Ishikawa (cell line): ENCODE measurements at regions not wholly inside any gene's neighbourhood (a gene's known extent, or its start where the extent isn't known, plus 50 kb on each side); places are given as distances from the start of the nearest gene placed in this dataset.

ENCODE experiments used
- CEBPB ChIP-seq: IDR thresholded peaks from 2 replicates; pipeline ENCODE4 v1.6.1; 2012
- EGR1 ChIP-seq: IDR thresholded peaks from 2 replicates; pipeline ENCODE4 v1.6.1; 2012
- EP300 ChIP-seq: IDR thresholded peaks from 2 replicates; pipeline ENCODE4 v1.6.1; 2012; ENCODE audit warnings: borderline replicate concordance
- RAD21 ChIP-seq: IDR thresholded peaks from 2 replicates; pipeline ENCODE4 v1.6.1; 2012; ENCODE audit warnings: low read depth
- REST ChIP-seq: IDR thresholded peaks from 2 replicates; pipeline ENCODE4 v1.6.1; 2012; ENCODE audit warnings: low read depth, mild to moderate bottlenecking
- TAF1 ChIP-seq: IDR thresholded peaks from 2 replicates; pipeline ENCODE4 v1.6.1; 2012; ENCODE audit warnings: low read depth, mild to moderate bottlenecking
- YY1 ChIP-seq: IDR thresholded peaks from 2 replicates; pipeline ENCODE4 v1.6.1; 2012; ENCODE audit warnings: low read depth
- ZBTB7A ChIP-seq: IDR thresholded peaks from 2 replicates; pipeline ENCODE4 v1.6.1; 2012; ENCODE audit warnings: low read depth
- TF ChIP-seq, protein P1 (sequence below): IDR thresholded peaks from 2 replicates; pipeline ENCODE4 v1.6.1; 2012
- TF ChIP-seq, protein P2 (sequence below): IDR thresholded peaks from 2 replicates; pipeline ENCODE4 v1.6.1; 2012

DNA sequence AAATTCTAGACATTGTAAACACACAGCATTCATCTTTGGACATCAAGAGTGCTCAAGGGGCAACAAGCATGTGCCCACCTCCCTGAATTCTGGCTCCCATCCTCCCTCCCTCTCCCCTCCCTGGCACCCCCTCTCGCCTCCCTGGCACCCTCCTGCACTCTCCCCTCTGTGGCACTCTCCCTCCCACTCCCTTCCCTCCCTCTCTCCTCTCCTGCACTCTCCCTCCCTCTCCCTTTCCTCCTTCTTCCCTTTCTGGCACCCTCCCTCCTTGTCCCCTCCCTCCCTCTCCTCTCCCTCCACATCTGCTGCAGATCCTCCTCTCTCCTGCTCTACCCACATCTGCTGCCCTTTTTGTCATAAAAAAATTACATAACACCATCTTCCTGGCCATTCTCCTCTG, 113.0 kb upstream of the SLC22A23 start:
- TF ChIP-seq EP300, result no peak
- no peak for TF ChIP-seq REST
- no peak for TF ChIP-seq CEBPB
- no peak for TF ChIP-seq ZBTB7A
- no peak for TF ChIP-seq RAD21
- TF ChIP-seq TAF1, result no peak
- no peak for TF ChIP-seq YY1
- TF ChIP-seq, protein P1, sequence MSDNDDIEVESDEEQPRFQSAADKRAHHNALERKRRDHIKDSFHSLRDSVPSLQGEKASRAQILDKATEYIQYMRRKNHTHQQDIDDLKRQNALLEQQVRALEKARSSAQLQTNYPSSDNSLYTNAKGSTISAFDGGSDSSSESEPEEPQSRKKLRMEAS, result no peak
- TF ChIP-seq, protein P2, sequence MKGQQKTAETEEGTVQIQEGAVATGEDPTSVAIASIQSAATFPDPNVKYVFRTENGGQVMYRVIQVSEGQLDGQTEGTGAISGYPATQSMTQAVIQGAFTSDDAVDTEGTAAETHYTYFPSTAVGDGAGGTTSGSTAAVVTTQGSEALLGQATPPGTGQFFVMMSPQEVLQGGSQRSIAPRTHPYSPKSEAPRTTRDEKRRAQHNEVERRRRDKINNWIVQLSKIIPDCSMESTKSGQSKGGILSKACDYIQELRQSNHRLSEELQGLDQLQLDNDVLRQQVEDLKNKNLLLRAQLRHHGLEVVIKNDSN, result no peak
- TF ChIP-seq EGR1, result no peak
